GM12892 (cell line): ENCODE measurements at regions not wholly inside any gene's neighbourhood (a gene's known extent, or its start where the extent isn't known, plus 50 kb on each side); places are given as distances from the start of the nearest gene placed in this dataset.

Experiments used
- POLR2A ChIP-seq: IDR thresholded peaks from 2 replicates; pipeline ENCODE4 v1.6.1; 2011; ENCODE audit warnings: low read depth, low read length, control low read depth
- POLR2AphosphoS5 ChIP-seq: IDR thresholded peaks from 2 replicates; pipeline ENCODE4 v1.6.1; 2011; ENCODE audit warnings: low read depth, low read length, control low read depth
- TAF1 ChIP-seq: IDR thresholded peaks from 2 replicates; pipeline ENCODE4 v1.6.1; 2011; ENCODE audit warnings: low read depth, mild to moderate bottlenecking, control low read depth, low read length, borderline replicate concordance

DNA sequence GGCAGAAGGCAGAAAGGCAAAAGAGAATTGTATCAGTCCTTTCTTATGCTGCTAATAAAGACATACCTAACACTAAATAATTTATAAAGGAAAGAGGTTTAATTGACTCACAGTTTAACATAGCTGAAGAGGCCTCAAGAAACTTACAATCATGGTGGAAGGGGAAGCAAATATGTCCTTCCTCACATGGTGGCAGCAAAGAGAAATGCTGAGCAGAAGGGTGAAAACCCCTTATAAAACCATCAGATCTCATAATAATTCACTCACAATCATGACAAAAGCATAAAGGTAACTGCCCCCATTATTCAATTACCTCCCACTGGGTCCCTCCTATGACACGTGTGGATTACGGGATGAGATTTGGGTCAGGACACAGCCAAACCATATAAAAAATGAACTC, 312.5 kb upstream of the PTGER4 start:
- TF ChIP-seq POLR2A (no peak), POLR2AphosphoS5 (no peak), TAF1 (no peak)
